ENCODE measurements at regions not wholly inside any gene's neighbourhood (a gene's known extent, or its start where the extent isn't known, plus 50 kb on each side); places are given as distances from the start of the nearest gene placed in this dataset.

- DNase-seq (ENCODE audit: low read depth, low spot score) = no peak
- ATAC-seq = no peak
- BruUV-seq (replicated peaks) = no TSS peak
- TF ChIP-seq, protein P1, sequence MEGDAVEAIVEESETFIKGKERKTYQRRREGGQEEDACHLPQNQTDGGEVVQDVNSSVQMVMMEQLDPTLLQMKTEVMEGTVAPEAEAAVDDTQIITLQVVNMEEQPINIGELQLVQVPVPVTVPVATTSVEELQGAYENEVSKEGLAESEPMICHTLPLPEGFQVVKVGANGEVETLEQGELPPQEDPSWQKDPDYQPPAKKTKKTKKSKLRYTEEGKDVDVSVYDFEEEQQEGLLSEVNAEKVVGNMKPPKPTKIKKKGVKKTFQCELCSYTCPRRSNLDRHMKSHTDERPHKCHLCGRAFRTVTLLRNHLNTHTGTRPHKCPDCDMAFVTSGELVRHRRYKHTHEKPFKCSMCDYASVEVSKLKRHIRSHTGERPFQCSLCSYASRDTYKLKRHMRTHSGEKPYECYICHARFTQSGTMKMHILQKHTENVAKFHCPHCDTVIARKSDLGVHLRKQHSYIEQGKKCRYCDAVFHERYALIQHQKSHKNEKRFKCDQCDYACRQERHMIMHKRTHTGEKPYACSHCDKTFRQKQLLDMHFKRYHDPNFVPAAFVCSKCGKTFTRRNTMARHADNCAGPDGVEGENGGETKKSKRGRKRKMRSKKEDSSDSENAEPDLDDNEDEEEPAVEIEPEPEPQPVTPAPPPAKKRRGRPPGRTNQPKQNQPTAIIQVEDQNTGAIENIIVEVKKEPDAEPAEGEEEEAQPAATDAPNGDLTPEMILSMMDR (IDR thresholded peaks at IDR 0.05) = no peak
- TF ChIP-seq, protein P2, sequence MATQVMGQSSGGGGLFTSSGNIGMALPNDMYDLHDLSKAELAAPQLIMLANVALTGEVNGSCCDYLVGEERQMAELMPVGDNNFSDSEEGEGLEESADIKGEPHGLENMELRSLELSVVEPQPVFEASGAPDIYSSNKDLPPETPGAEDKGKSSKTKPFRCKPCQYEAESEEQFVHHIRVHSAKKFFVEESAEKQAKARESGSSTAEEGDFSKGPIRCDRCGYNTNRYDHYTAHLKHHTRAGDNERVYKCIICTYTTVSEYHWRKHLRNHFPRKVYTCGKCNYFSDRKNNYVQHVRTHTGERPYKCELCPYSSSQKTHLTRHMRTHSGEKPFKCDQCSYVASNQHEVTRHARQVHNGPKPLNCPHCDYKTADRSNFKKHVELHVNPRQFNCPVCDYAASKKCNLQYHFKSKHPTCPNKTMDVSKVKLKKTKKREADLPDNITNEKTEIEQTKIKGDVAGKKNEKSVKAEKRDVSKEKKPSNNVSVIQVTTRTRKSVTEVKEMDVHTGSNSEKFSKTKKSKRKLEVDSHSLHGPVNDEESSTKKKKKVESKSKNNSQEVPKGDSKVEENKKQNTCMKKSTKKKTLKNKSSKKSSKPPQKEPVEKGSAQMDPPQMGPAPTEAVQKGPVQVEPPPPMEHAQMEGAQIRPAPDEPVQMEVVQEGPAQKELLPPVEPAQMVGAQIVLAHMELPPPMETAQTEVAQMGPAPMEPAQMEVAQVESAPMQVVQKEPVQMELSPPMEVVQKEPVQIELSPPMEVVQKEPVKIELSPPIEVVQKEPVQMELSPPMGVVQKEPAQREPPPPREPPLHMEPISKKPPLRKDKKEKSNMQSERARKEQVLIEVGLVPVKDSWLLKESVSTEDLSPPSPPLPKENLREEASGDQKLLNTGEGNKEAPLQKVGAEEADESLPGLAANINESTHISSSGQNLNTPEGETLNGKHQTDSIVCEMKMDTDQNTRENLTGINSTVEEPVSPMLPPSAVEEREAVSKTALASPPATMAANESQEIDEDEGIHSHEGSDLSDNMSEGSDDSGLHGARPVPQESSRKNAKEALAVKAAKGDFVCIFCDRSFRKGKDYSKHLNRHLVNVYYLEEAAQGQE (IDR thresholded peaks at IDR 0.05; ENCODE audit: insufficient read depth in 1 of 2, low read depth in 2 of 2, low read length in 1 of 2) = no peak
- H3K4me1 ChIP-seq (ENCODE audit: control insufficient read depth, insufficient read depth, low read length) = no peaks in the 10 kb centered on the region
- H3K27me3 ChIP-seq (ENCODE audit: control insufficient read depth, insufficient read depth, low read length) = no peaks in the 10 kb centered on the region
- no peaks in the 10 kb centered on the region for H3K36me3 ChIP-seq (ENCODE audit: control insufficient read depth, insufficient read depth, low read length)
- H3K9me3 ChIP-seq (ENCODE audit: control insufficient read depth, insufficient read depth, low read depth, low read length) = no peaks in the 10 kb centered on the region
- H3K4me3 ChIP-seq (ENCODE audit: low read depth in 2 of 2, low read length in 2 of 2) = no peak overlapping the region
- CTCF ChIA-PET = no interaction called here
- H3K27ac ChIP-seq (ENCODE audit: low read length) = no peak overlapping the region
- intact Hi-C loops (cut with micrococcal nuclease; ENCODE audit: unreplicated experiment) = no loop called here
- in situ Hi-C loops (cut with HindIII; ENCODE audit: low pct_unique_long_range_greater_than_20kb, low sequenced_read_pairs) = no loop called here
- POLR2A ChIA-PET = no interaction called here
Measured at GRCh38 chr11:15727520-15727914, 612.8 kb downstream of the INSC start.

- no peaks in the 10 kb centered on the region for H3K9me3 ChIP-seq (ENCODE audit: control insufficient read depth, insufficient read depth, low read depth, low read length)
- no TSS peak for BruUV-seq (replicated peaks)
- intact Hi-C loops (cut with micrococcal nuclease; ENCODE audit: unreplicated experiment) = no loop called here
- ATAC-seq = no peak
- H3K4me3 ChIP-seq (ENCODE audit: low read depth in 2 of 2, low read length in 2 of 2) = no peak overlapping the region
- no peaks in the 10 kb centered on the region for H3K27me3 ChIP-seq (ENCODE audit: control insufficient read depth, insufficient read depth, low read length)
- no peak overlapping the region for H3K27ac ChIP-seq (ENCODE audit: low read length)
- no peak for TF ChIP-seq POLR2AphosphoS5 (IDR thresholded peaks at IDR 0.05; ENCODE audit: low read depth, low read length)
- no peak for TF ChIP-seq TCF7L2 (IDR thresholded peaks at IDR 0.05; ENCODE audit: low read depth, low read length)
- TF ChIP-seq, protein P1 (IDR thresholded peaks at IDR 0.05) = no peak
- TF ChIP-seq SIN3A (IDR thresholded peaks at IDR 0.05; ENCODE audit: borderline replicate concordance, insufficient read depth, low read depth, low read length) = no peak
- TF ChIP-seq, protein P2 (IDR thresholded peaks at IDR 0.05; ENCODE audit: insufficient read depth in 1 of 2, low read depth in 2 of 2, low read length in 1 of 2) = no peak
- ChIA-PET CTCF (no interaction called here), POLR2A (no interaction called here)
- no peaks in the 10 kb centered on the region for H3K36me3 ChIP-seq (ENCODE audit: control insufficient read depth, insufficient read depth, low read length)
- DNase-seq (ENCODE audit: low read depth, low spot score) = no peak
- H3K4me1 ChIP-seq (ENCODE audit: control insufficient read depth, insufficient read depth, low read length) = no peaks in the 10 kb centered on the region
- in situ Hi-C loops (cut with HindIII; ENCODE audit: low pct_unique_long_range_greater_than_20kb, low sequenced_read_pairs) = no loop called here
Measured at GRCh38 chr11:15728207-15728606, 613.5 kb downstream of the INSC start.

Measured in Panc1 (cell line).